Inflammatory macrophage treated with lipopolysaccharide for 4 hours (primary cell): ENCODE measurements at regions not wholly inside any gene's neighbourhood (a gene's known extent, or its start where the extent isn't known, plus 50 kb on each side); places are given as distances from the start of the nearest gene placed in this dataset.
"Not testable (repeated sequence)": the region's sequence is repeated elsewhere in the genome, so short reads cannot be mapped to it uniquely, and the experiment has no call there.

ENCODE experiments used
- DNase-seq: peaks from one replicate; pipeline ENCODE4 v3.0.0-alpha.2; 2020

- not testable (repeated sequence) for DNase-seq
These were observed 890.1 kb upstream of the MANEA start for GRCh38 chr6:94687255-94687654.

GRCh38 chr6:94683409-94683808 lies 893.9 kb upstream of the MANEA start:
- no peak for DNase-seq

GRCh38 chr6:94680669-94681212 lies 896.6 kb upstream of the MANEA start:
- DNase-seq: no peak

GRCh38 chr6:94673251-94673650 lies 904.1 kb upstream of the MANEA start:
- no peak for DNase-seq

GRCh38 chr6:94670017-94670416 lies 907.3 kb upstream of the MANEA start:
- DNase-seq: no peak

GRCh38 chr6:94668876-94669275 lies 908.5 kb upstream of the MANEA start:
- no peak for DNase-seq

- no peak for DNase-seq
These were observed 918.4 kb upstream of the MANEA start for GRCh38 chr6:94658929-94659328.

- DNase-seq: no peak
These were observed 926.1 kb upstream of the MANEA start for GRCh38 chr6:94651239-94651638.

GRCh38 chr6:94645191-94645590 lies 932.1 kb upstream of the MANEA start:
- DNase-seq: no peak

GRCh38 chr6:94639564-94639963 lies 937.8 kb upstream of the MANEA start:
- DNase-seq: no peak

- DNase-seq: no peak
These were observed 940.5 kb upstream of the MANEA start for GRCh38 chr6:94636780-94637385.

GRCh38 chr6:94623586-94623985 lies 953.7 kb upstream of the MANEA start:
- DNase-seq: no peak

GRCh38 chr6:94622783-94623182 lies 954.6 kb upstream of the MANEA start:
- DNase-seq: no peak

- no peak for DNase-seq
These were observed 976.7 kb upstream of the MANEA start for GRCh38 chr6:94600636-94601035.

GRCh38 chr6:94597487-94597886 lies 979.8 kb upstream of the MANEA start:
- no peak for DNase-seq

GRCh38 chr6:94590416-94590815 lies 986.9 kb upstream of the MANEA start:
- DNase-seq: no peak

GRCh38 chr6:94588301-94588700 lies 989.0 kb upstream of the MANEA start:
- no peak for DNase-seq

GRCh38 chr6:94584211-94584610 lies 993.1 kb upstream of the MANEA start:
- no peak for DNase-seq

- DNase-seq: no peak
These were observed 1006.8 kb upstream of the MANEA start for GRCh38 chr6:94570581-94570980.

- DNase-seq: no peak
These were observed 1014.5 kb upstream of the MANEA start for GRCh38 chr6:94562846-94563245.

- DNase-seq: no peak
These were observed 1017.4 kb upstream of the MANEA start for GRCh38 chr6:94559829-94560537.

- not testable (repeated sequence) for DNase-seq
These were observed 1020.1 kb upstream of the MANEA start for GRCh38 chr6:94557207-94557606.

- peak; percentile 16 for DNase-seq
These were observed 1029.1 kb upstream of the MANEA start for GRCh38 chr6:94548201-94548600.

GRCh38 chr6:94535798-94536197 lies 1041.5 kb upstream of the MANEA start:
- no peak for DNase-seq
